VCaP (cell line): ENCODE measurements at regions not wholly inside any gene's neighbourhood (a gene's known extent, or its start where the extent isn't known, plus 50 kb on each side); places are given as distances from the start of the nearest gene placed in this dataset.

ENCODE experiments used
- H3K27ac ChIP-seq: fragments of 450-650 bp; 2 replicates; pipeline ENCODE4 v1.5.1; 2017
- TF ChIP-seq, protein P1 (sequence below): fragments of 450-650 bp; conservative IDR thresholded peaks from 2 replicates; pipeline ENCODE4 v1.5.1; 2017; ENCODE audit warnings: mild to moderate bottlenecking, moderate library complexity

DNA sequence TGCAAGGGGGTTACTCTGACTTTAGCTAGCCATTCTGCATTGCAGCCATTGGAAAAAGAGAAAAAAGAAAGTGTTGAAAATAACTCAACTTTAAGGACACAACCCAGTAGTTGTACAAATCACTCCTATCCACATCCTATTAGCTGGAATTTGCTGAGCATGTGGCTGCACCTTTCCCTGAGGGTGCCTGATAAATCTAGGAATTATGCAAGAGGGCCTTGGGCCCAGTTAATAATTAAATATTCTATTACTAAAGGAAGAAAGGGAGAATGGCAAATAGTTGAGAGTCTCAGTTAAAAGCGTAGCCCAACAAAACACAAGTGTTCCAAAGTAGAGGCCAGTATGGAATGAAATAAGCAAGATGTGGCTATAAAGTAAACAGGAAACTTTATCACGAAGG, 200.9 kb upstream of the CNTNAP2 start:
- H3K27ac ChIP-seq = no peak overlapping the region
- TF ChIP-seq, protein P1, sequence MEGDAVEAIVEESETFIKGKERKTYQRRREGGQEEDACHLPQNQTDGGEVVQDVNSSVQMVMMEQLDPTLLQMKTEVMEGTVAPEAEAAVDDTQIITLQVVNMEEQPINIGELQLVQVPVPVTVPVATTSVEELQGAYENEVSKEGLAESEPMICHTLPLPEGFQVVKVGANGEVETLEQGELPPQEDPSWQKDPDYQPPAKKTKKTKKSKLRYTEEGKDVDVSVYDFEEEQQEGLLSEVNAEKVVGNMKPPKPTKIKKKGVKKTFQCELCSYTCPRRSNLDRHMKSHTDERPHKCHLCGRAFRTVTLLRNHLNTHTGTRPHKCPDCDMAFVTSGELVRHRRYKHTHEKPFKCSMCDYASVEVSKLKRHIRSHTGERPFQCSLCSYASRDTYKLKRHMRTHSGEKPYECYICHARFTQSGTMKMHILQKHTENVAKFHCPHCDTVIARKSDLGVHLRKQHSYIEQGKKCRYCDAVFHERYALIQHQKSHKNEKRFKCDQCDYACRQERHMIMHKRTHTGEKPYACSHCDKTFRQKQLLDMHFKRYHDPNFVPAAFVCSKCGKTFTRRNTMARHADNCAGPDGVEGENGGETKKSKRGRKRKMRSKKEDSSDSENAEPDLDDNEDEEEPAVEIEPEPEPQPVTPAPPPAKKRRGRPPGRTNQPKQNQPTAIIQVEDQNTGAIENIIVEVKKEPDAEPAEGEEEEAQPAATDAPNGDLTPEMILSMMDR = no peak

DNA sequence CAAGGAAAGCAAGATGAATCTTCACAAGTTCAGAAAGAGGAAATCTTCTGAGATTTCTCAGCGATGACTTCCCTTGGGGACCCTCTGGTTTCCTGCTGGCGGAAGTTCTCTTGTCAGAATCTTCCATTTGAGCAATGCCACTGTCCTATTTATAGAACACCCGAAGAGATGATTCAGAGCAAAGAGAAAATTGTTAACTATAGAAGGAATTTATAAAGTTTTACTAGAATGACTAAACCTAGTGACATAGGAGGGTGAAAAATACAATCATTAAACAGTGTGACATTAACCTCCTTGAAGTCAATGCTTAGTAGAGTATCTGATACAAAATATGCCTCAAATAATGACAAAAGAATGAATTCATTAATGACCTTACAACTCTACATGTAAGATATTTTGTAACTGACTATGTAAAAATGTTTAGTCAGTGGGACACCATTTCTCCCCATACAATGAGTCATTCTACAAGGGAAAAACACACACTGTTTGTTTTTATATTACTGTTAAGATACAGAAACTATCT, 206.5 kb upstream of the CNTNAP2 start:
- no peak overlapping the region for H3K27ac ChIP-seq
- TF ChIP-seq, protein P1 = no peak

DNA sequence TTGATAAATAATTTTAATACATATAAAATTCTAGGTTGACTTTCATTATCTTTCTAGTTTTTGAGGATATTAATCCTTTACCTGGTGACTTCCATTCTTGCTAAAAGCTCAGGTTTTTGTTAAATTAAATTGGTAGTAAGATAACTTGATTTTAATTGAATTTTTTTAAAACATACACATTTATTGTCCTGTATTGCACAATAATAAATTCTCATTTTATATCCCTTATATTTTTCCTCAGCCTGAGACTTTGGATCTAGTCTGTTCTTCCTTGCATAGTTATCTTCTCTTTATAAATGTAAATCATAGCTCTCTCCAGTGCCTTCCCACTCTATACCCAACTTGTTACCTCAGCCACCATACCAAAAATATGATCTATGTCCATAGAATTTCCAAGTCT, 212.9 kb upstream of the CNTNAP2 start:
- no peak overlapping the region for H3K27ac ChIP-seq

DNA sequence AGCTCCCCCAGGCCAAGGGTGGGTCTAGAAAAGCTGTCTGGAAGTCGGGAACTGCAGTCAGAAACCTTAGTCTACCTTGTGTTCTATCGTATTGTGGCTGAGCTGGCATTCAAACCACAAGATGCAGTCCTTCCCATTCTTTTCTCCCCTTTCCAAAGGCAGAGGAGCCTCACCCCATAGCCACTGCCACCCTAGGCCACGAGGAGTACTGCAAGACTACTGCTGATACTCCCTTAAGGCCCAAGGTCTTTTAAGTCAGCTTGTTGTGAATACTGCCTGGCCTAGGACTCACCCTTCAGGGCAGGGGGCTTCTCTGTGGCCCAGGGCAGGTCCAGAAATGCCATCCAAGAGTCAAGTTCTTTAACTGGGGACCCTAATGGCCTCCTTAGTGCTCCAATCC, 214.5 kb upstream of the CNTNAP2 start:
- H3K27ac ChIP-seq = no peak overlapping the region
- TF ChIP-seq, protein P1 = no peak

More for the DNA sequence above, 212.9 kb upstream of the CNTNAP2 start:
- TF ChIP-seq, protein P1 = no peak

DNA sequence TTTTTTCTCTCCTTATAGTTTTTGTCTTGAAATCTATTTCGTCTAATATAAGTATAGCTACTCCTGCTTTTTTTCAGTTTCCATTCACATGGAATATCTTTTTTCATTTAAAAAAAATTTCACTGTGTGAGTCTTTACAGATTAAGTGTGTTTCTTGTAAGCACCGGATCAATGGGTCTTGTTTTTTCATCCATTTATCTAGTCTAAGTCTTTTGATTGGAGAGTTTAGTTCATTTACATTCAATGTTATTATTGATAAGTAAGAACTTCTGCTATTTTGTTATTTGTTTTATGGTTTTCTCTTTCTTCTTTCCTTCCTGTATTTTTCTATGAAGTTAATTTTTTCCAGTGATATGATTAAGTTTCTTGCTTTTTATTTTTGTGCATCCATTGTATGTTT, 216.7 kb upstream of the CNTNAP2 start:
- H3K27ac ChIP-seq = no peak overlapping the region
- TF ChIP-seq, protein P1 = no peak

DNA sequence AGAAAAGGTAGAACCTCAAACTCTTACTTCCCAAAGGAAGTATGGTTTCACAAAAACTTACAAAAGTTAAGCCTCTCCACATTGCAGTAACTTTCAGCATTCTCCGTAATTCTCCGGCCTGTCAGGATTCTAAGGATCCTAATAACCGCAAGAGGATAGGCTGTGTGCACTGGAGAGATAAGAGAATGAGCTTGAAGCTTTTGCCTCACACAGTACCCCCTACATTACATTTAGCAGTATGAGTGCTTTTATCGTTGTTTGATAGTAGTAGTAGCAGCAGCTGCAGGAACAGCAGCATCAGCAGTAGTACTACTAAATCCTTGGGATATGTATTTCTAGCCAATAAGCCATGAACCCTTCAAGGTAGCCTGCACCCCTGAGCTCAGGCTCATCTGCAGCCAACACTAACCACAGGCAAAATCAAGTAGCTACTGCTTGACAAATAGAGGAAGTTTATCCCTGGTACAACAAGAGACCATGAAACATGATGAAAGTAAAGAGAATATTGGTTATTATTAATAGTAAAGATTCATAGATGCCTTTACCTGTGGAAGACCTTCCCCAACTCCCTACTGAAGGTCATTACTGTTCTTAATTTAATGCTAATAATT, 222.6 kb upstream of the CNTNAP2 start:
- TF ChIP-seq, protein P1 = no peak
- H3K27ac ChIP-seq = no peak overlapping the region

DNA sequence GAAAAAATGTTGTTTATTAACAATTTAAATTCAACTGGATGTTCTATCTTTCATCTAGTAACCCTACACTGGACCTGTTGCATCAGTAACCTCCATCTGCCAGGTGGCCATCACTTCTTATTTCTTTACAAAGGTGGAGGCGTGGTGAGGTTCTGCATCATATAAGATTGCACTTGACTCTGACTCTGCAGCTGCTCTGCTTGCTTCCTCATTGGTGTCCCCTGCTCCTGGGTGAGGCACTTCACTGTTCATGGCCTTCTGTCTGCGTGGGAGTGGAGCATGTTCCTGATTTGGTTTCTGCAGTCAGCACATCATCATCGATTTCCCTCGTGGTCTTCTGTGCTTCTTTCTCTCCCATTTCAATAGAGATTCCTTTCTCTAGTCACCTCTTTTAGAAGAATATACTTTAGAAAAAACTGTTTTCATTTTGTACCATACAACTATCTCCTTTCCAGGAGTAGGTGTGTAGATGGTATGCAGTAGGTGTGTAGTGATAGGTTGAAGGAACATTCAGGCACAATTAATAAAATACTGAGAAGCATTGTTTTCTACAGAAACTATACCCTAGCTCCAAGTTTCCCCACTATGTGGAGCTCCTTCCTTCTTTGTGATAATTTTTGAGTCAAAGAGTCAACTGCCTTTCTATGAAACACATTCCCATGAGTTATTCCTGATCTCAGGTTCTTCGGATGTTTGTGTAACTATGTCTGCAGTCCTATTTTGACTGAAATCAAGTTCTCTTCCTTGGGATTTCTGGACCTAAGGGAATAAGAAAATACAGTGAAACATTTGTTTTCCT, 231.7 kb upstream of the CNTNAP2 start:
- no peak overlapping the region for H3K27ac ChIP-seq
- TF ChIP-seq, protein P1 = no peak
